ENCODE measurements at regions not wholly inside any gene's neighbourhood (a gene's known extent, or its start where the extent isn't known, plus 50 kb on each side); places are given as distances from the start of the nearest gene placed in this dataset.

DNA sequence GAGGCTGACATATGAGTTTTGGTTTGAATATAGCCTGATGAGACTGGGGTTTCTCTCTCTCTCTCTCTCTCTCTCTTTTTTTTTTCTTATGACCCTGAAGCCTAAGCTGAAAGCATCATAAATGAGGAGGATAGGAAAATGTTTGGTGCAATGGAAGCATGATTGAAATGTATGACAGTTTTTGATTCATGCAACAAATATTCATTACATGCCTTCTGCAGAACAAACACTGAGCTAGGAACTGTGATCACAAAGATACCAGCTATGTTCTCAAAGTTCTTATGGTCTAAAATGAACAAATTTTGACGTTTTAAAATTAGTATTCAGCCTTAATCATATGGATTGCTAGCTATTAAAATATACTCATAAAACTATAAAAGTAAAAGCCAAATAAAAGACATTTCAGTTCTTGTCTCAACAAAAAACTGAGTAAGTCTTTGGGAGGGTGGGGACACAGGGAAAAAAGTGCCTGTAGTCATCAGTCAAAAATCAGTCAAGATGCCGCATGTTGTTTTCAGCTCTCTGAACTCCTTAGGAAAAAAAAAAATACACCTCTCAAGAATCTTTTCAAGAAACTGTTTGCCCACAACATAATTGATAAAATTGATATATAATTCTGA is 57.2 kb downstream of the NKX6-1 start:
- DNase-seq, result no peak

DNA sequence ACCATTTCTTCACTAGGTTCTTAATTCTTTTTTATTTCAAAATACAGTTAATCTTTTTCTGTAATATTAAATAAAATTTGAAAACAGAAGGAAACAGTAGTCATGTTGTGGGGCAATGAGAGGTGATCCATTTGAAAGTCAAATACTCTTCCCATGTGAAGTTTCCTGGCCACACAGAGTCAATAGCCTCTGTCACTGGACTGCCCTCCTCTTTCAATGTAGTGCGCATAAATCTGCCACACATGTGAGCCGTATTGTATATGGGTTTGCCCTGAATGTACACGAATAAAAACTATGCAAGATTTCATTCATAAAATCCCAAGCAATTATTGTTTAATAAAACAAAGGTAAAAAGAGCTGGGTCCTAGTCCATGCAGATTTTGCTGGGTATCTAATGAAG is 59.1 kb downstream of the NKX6-1 start:
- no peak for DNase-seq

DNA sequence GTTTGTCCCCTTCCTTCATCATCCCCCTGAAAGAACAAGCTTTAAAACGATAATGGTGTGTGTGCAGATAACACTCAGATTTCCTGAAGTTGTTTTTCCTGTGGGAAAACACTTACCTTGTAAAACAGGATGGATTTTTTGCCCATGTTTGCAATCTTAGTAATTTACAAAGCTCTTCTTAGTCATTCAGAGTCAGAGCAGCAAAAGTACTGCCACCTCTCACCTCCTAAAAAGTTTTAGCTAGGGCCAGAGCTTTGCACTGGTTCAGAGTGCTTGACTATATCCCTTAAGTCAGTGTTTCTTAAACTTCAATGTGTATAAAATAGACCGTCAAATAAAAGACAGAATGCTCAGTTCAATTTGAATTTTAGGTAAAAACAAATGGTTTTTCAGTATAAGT is 62.3 kb downstream of the NKX6-1 start:
- DNase-seq, result no peak

DNA sequence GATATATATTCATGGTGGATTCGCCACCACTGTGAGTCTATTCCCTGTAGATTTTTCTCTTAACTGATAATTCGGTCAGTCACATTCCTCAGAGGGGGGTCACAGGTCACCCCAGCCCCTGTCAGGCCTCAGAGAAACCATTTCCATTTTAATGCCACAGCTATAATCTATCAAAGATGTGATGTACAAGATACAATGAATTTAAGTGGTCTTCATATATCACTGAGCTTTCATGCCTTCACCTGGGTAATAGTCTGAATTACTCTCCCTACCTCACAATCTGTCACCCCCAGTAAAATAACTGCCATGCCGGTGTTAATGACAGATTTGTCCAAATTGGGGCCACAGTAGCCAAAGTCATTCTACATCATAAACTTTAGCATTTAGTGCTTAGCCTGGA is 64.7 kb downstream of the NKX6-1 start:
- no peak for DNase-seq

DNA sequence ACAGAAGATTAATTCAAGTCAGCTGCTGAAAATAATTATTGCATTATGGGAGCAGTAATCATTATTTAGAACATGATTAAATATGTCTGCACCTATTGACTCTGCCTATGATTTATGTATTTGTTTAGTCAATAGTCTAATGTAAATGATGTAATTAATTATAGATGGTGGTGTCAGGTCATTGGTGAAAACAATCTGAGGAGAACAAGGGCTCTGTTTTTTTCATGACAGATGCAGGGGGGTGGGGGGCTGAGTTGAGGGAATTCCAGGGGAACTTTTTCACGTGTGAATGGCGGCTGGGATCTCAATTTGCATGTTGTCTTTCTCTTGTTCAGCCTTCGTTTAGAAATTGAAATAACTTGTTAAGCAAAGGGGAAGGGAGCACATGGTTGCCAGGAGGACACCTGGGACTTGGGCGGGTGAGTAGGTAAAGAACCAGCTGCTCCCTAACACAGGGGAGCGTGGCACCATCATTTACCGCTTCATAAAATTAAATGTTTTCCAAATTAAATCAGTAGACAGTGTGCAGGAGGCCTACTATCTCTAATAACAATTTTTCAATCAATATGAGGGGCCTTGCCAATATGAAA is 65.4 kb downstream of the NKX6-1 start:
- no peak for DNase-seq

DNA sequence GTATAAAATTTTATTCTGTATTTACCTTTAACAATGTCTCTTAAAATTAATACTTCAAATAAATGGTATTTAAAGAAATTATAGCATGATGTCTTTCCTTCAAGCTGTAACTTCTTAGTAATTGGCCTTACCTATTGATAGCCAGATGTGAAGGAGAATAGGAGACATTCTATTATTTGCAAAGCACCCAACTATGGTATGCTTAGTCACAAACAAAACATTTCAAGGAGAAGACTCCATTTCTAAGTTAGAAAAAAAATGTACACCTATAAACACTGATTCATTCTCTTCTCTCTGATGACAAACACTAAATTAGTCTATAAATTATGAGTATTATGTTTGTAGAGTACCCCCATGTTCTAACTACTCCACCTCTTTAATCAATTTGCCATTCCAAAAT is 66.4 kb downstream of the NKX6-1 start:
- no peak for DNase-seq

DNA sequence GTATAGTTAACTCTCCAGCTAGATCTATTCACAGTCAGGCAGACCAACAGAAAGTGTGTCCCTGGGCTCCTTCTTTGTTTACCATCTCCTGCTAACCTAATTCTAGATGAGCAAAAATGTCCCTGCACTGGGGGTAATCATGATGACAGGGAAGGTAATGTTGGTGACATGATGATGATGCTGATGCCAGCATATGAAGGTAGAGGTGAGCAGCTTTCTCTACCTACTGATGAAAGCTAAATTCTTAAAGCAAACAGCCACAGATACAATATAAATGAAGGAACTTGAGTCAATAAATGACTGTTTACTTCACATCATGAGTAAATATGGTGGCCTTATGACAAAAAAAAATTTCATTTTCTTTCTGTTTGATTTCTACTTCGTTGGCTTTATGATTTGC is 78.5 kb downstream of the NKX6-1 start:
- no peak for DNase-seq

DNA sequence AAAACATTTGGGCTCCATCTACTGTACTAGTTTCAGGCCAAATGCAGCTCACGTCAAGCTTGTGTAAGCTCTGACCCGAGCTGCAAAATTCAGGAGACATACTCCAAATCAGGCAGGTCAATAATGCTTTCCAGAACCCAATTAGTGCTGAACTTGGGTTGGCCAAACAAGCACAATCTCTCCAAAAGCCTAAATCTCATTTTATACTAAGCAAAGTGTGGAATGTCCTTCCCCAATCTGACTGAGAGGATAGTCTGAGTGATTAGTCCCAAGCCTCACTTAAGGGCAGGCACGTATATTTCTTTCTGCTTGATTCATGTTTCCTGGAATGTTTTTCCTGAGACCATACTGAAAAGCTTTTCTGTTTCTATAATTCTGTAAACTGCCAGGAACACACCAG is 79.9 kb downstream of the NKX6-1 start:
- DNase-seq, result no peak

DNA sequence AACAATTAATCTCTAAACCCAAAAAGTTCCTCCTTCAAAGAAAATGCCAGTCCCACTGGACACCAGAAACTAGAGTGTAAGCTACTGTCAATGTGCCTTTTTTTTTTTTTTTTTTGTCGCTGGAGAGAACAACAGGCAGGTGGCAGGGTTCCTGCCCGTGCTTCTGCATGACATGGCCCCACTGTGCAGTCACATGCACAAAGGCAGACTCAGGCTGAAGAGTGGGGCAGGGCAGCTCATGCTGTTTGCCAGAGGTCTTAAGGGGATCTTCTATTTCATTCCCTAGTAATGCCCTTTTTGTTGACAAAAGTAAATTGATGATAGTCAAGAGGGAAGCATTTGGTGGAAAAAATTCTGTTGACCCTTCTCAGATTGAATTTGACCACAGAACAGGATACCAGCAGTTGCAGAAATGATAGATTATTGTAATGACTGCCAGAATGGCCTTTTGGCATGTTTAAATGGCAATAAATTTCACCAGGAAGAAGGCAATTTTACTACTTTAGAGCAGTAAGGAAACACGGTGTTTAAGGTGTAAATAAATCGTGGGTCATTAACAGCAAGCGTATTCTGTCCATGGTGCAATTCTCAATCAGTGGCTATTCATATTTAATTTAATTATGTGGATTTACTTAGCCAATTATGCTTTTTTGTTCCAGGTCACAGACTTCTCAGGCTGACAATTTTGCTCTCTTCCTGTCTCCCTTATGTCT is 80.9 kb downstream of the NKX6-1 start:
- peak; percentile 74 for DNase-seq

DNA sequence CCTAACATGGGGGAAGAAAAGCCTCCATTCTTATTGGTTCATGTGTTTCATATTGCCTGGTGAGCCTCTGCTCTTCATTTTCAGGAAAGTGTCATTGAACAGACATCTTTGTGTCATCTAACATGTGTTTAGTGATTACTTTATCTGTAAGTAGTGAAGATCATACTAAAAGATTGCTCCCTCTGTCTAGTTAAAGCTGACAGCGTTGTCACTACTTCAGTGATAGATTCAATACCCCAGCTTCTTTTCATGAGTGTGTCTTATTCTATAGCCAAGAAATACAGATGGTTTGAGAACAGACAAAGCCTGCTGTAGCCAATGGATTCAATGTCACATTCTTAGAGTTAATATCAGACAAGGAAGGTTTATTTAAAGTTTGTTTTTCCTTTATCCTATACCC is 85.1 kb downstream of the NKX6-1 start:
- no peak for DNase-seq

DNA sequence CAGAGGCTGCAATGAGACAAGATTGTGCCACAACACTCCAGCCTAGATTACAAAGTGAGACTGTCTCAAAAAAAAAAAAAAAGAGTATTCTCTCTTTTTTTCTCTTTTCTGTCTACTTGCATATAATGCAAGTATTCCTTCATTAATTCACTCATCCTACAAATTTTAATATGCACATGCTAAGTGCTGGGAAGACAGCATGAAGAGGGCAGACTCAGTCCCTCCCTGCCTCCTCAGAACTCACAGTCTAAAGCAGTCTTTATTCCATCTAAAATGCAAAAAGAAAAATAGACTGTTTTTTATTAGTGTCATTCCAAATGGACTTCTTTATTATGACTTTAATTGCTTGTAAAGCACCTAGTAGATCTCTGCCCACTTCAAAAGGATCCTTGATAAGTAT is 85.6 kb downstream of the NKX6-1 start:
- DNase-seq, result no peak

DNA sequence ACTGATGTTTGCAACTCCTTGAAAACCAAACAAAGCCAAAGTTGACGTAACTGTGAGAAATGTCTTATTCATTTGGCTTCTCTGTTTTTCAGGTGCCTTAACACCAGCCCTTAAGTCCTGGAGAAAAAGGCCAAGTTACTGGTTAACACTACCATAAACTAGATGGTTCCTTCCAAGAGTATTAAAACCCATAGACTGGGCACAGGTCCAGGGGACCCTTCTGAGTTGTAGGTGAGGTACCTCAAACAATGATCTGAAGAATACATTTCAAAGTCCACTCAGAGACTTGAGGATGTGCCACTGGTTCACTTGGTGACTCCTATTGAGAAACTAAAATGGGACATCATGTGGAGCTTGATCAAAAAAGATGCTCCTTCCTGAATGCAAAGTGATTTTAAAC is 87.0 kb downstream of the NKX6-1 start:
- no peak for DNase-seq

DNA sequence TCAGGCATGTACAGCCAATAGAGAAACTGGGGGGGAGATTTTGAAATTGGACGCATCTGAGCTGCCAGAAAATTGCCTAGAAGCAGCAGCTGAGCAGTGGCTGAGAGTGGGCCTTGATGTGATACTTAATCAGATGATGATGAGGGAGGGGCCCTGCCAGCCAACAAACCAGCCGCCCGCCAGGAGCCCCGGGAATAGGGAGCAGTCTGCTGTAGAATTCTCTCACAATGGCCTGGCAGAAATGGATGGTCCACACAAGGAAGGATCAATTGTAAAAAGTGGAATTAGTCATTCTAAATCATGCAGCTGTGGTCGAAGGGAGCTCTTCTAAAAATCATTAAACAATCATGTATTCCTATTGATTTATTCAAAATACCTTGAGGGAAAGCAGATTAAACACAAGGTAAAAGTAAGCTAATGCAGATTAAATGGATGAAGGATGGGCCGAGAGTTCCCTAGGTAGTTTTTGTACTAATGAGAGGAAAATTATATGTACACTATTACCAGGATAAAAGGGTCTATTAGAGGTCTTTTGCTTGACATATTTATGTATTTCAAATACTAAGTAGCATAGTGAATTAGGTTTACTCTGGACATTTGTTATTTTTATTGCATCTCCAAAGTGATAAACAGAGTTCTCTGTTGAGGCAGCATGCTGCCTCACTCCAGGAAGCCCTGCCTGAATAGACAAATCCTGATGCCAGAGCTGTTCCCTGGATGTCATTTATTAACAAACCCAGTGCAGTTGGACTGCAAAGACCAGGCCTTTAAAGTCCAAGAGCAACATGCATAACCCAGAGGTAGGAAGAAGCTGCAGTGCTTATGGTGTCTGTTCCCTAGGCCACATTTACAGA is 91.3 kb downstream of the NKX6-1 start:
- no peak for DNase-seq

DNA sequence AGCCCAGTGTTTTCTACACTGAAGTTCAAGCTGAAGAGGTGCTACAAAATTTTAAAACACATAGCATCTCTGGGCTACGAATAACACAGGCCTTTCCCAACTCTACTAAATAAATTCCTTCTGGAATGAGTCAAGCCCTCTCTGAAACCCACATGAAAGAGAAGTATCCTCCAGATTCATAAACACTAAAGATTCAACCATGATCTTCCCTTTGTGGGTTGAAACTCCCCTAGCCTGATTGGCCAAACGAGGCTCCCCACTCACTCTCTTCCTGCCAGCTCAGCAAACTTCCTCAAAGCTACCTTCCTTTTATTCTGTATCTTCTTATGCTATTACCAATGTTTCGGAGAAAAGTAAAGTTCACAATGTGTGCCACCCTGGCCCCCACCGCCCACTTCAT is 95.4 kb downstream of the NKX6-1 start:
- no peak for DNase-seq

DNA sequence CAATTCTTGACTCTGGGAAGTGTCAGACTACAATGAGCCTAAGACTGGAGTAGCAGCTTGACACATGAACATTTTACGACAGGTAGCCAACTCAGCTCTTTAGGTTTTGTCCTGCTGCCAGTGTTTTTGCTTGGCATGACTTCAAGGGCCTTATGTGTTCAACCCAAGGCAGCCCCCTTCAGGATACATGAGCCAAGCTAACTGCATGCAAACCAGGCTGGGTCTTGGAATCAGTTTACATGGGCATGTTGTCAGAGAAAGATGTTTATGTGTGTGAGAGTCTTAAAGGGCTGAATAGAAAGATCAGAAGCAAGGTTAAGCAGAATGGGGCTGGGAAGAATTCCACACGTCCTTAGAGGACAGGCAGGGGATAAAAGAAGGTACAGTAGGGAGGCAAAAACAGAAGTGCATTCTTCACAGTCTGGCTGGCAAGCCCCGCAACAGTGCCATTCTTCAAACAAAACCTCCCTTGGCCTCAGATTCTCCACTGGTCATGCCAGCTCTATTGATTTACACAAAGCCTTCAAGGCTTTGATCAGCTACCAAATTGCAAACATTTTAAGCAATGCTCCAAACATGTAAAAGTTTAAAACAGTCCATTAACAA is 97.3 kb downstream of the NKX6-1 start:
- DNase-seq, result no peak

DNA sequence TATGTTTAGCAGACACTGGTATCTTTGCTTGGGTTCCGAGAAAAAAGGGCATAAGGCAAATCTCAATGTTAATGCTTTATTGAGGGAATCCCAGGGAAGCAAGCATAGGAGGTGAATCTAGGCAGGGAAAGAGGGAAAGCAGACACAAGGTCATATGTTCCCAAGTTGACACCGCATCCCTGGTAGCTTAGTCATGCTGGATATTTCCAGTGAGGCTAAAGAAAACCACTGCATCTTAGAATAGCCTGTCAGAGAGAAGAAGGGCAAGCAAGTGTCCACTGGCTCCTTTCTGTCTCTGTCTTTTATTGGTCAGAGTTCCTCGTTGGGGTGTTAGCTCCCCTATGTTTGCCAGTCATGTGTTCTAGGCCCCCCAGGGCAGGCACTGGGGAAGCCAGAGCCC is 104.7 kb downstream of the NKX6-1 start:
- DNase-seq, result no peak

DNA sequence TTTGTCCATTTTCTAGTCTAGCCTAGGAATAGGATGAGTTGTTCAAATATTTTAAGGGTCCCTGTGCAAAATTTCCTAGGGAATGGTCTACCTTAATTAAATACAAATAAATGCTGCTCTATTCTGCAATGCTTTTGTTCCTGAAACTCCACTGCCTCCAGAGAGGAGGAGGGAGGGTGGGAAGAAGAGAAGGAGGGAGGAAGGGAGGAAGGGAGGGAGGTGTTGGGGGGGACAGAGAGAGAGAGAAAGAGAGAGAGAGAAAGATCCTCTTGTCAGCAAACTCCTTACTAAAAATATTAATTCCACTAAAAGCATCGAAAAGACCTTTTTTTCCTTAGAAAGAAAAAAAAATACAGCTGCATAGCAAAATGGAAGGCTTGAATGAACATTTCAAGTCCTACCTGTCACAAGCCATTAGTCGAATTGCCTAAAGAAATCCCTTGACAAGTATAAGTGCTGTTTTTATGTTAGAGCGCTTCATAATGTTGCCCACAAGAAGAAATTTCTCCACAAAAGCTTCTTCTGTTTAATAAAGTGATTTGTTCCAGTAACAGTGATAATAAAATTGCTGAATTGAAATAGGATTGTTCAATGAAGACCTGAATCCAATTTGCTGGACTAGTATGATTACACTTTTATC is 106.0 kb downstream of the NKX6-1 start:
- no peak for DNase-seq

DNA sequence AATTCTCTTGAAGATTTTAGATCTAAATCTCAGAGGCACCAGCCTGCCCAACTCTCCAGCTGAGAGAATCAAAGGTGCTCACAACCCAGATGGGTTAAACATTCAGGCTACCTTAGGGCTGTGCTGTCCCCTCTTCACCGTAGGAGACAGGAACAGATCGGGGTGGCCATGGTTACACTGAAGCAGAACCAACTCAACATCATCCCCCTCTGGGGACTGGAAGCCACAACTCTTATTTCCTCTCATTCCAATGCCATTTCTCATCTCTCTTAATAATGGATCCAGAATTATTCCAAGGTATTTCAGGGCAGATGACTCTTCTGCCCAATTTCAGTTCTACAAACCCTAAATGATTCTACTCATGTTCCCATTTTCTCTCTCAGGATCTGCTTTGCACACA is 109.7 kb downstream of the NKX6-1 start:
- no peak for DNase-seq

DNA sequence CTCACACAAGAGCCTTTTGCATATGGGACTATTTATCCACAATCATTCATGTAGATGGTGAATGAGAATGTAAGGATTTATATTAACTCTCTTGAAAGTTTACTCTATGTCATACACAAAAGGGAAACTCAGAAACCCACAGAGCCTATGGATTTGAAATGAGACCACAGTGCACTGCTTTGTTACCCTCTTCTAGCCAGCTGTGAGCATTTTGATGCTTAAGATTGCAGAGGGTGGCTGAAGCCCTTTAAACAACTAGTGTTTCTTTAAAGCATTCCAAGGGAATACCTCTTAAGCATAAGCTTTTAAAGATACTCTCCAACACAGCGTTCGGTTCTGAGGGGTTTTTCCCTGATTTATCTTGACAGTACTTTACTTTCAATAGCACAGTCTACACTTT is 113.9 kb downstream of the NKX6-1 start:
- no peak for DNase-seq

DNA sequence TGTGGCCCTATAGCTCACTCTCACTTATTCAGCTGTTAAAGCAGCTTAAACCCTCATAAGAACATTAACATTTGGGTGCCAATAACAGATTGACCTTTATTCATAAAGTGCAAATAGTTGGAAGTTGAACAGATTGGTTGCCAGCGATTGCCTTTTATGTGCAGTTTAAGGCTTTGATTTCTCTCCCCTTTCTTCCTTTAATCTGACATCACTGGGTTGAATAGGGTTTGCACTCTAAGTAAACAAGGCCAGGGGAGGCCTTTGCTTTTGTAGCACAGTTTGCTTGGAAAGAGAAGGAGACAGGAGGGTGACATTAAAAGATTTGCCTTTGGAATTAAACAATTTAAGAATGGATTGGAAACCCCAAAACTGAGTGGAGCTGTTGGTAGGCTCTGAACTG is 114.3 kb downstream of the NKX6-1 start:
- DNase-seq, result no peak

DNA sequence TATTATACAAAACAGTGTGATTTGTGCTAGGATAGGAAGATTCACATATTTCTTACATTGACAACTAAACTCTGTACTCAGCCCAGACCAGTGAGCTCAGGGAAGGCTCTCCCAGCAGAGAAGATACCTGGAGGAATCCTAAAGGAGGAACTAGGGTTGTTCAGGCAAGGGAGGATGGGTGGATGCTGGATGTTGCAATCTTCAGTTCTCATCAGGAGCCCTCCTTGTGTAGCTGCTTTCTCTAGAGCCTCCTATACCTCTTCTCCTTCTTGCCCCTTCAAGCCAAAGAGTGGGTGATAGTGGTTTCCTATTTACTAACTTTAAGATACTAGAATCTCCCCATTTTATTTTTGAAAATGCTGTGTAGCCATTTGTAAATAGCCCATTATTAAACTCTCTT is 117.3 kb downstream of the NKX6-1 start:
- DNase-seq, result no peak

DNA sequence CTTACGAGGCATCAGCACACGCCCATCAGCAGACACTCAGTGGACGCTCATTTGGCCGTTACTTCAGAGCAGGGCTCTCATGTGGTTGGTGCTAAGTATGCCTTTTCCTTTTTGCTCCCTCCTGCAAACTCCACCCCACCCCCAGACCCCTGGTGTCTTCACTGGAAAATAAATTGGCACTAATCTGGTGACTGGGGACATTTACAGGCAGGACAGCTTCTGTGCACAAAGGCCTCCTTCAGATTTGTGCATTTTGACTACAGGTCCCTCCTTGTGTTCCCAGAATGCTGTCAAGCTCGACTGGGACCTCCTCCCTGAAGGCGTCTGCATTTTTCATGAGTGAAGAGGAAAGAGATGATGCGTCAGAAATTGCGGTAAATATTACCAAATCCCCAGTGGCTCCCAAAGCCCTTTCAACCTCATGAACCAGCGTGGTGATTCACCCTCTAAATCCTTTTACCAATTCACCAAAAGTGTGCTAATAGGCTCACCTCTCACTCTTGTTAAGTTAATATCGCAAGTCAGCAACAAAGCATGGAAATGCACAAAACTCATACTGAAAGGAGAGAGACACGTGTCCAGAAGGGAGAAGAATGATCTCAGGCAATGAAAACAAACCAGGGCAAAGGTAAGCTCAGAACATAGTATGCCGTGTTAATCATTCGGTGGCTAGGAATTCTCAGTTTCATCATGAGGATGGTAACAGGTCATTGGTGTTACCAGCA is 119.0 kb downstream of the NKX6-1 start:
- DNase-seq, result no peak

Measured in NCI-H774 (cell line).